ENCODE measurements at regions not wholly inside any gene's neighbourhood (a gene's known extent, or its start where the extent isn't known, plus 50 kb on each side); places are given as distances from the start of the nearest gene placed in this dataset.

- Histone ChIP-seq H3K9me3 (no peaks in the 10 kb centered on the region), H3K4me1 (no peaks in the 10 kb centered on the region), H3K36me3 (no peaks in the 10 kb centered on the region), H3K27me3 (no peaks in the 10 kb centered on the region), H3K4me3 (no peak overlapping the region), H3K27ac (no peak overlapping the region)
- TF ChIP-seq, protein P1, sequence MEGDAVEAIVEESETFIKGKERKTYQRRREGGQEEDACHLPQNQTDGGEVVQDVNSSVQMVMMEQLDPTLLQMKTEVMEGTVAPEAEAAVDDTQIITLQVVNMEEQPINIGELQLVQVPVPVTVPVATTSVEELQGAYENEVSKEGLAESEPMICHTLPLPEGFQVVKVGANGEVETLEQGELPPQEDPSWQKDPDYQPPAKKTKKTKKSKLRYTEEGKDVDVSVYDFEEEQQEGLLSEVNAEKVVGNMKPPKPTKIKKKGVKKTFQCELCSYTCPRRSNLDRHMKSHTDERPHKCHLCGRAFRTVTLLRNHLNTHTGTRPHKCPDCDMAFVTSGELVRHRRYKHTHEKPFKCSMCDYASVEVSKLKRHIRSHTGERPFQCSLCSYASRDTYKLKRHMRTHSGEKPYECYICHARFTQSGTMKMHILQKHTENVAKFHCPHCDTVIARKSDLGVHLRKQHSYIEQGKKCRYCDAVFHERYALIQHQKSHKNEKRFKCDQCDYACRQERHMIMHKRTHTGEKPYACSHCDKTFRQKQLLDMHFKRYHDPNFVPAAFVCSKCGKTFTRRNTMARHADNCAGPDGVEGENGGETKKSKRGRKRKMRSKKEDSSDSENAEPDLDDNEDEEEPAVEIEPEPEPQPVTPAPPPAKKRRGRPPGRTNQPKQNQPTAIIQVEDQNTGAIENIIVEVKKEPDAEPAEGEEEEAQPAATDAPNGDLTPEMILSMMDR (IDR thresholded peaks at IDR 0.05), result no peak
- no peak for DNase-seq (ENCODE audit: low spot score)
These were observed 322.2 kb downstream of the GPAT3 start for GRCh38 chr4:83858131-83858530.

GRCh38 chr4:83855044-83855443 lies 319.1 kb downstream of the GPAT3 start:
- H3K9me3 ChIP-seq, result no peaks in the 10 kb centered on the region
- TF ChIP-seq, protein P1 (IDR thresholded peaks at IDR 0.05), result no peak
- no peaks in the 10 kb centered on the region for H3K4me1 ChIP-seq
- H3K27me3 ChIP-seq, result no peaks in the 10 kb centered on the region
- no peak for DNase-seq (ENCODE audit: low spot score)
- H3K27ac ChIP-seq, result no peak overlapping the region
- no peak overlapping the region for H3K4me3 ChIP-seq
- H3K36me3 ChIP-seq, result no peaks in the 10 kb centered on the region

GRCh38 chr4:83852085-83852451 lies 316.2 kb downstream of the GPAT3 start:
- no peak overlapping the region for H3K4me3 ChIP-seq
- DNase-seq (ENCODE audit: low spot score), result no peak
- H3K27ac ChIP-seq, result no peak overlapping the region
- no peaks in the 10 kb centered on the region for H3K27me3 ChIP-seq
- no peaks in the 10 kb centered on the region for H3K4me1 ChIP-seq
- H3K36me3 ChIP-seq, result no peaks in the 10 kb centered on the region
- no peaks in the 10 kb centered on the region for H3K9me3 ChIP-seq
- TF ChIP-seq, protein P1 (IDR thresholded peaks at IDR 0.05), result no peak

DNA sequence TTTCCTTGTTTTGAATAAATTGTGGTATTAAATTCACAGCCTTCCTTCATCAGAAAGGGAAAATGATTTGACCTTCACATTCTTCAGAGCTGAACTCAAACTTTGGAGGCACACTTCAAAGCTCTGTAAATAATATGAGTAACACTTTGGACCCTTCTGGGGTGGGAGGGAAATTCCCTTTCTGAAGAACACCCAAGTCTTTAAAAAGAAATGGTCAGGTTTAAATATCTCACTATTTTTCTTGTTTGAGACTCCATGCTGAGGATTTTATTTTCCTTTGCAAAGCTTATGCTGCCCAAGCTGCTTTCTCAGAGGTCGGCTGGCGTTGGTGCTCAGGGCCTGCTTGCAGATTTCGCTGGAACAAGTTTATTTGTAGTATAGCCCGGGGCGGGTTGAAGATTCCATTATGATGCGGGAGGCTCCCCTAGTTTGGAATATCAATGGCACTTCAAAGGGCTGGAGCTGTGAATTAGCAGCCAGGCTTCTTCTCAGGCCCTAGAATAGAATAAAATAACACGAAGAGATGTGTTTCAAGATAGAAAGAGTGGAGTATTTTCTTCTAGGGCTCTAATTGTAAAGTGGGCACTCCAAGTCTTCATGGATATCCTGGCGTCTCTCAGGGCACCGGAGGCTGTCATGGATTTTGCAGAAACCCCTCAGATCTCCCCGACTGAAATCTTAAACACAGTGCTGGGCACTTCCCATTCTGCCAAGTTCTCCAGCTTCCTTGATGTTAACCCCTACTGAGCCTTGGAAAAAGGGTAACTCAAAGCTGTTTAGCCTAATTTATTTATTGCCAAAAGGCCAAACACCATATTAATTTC lies 315.6 kb downstream of the GPAT3 start:
- no peaks in the 10 kb centered on the region for H3K9me3 ChIP-seq
- TF ChIP-seq, protein P1 (IDR thresholded peaks at IDR 0.05), result no peak
- DNase-seq (ENCODE audit: low spot score), result no peak

GRCh38 chr4:83850435-83850834 lies 314.5 kb downstream of the GPAT3 start:
- Histone ChIP-seq H3K27ac (no peak overlapping the region), H3K27me3 (no peaks in the 10 kb centered on the region), H3K9me3 (no peaks in the 10 kb centered on the region), H3K4me3 (no peak overlapping the region), H3K36me3 (no peaks in the 10 kb centered on the region), H3K4me1 (no peaks in the 10 kb centered on the region)
- DNase-seq (ENCODE audit: low spot score), result no peak
- TF ChIP-seq, protein P1 (IDR thresholded peaks at IDR 0.05), result no peak

More for the DNA sequence above, 315.6 kb downstream of the GPAT3 start:
- Histone ChIP-seq H3K27me3 (no peaks in the 10 kb centered on the region), H3K4me1 (no peaks in the 10 kb centered on the region), H3K36me3 (no peaks in the 10 kb centered on the region), H3K4me3 (no peak overlapping the region), H3K27ac (no peak overlapping the region)

All from right atrium auricular region (tissue), 2 donors.